MCF 10A (cell line): ENCODE measurements at regions not wholly inside any gene's neighbourhood (a gene's known extent, or its start where the extent isn't known, plus 50 kb on each side); places are given as distances from the start of the nearest gene placed in this dataset.

ENCODE experiments used
- BruUV-seq: library from RNA; stranded (reverse); fragments of 400-500 nt; replicated peaks from 2 replicates; lab custom pipeline; 2021; lab: Mats Ljungman, UMichigan
- CTCF ChIA-PET: fragments of 300-600 bp; sonication (Branson Sonifier 250); formaldehyde crosslinking; extraction: SDS; loops from one replicate; lab custom pipeline; 2021; ENCODE audit warnings: antibody characterized with exemption, inconsistent platforms; lab: Yijun Ruan, JAX
- POLR2A ChIA-PET: fragments of 300-600, 350-650 bp; sonication (Branson Sonifier 250); formaldehyde crosslinking; extraction: SDS; loops from one replicate; lab custom pipeline; 2020; ENCODE audit warnings: antibody characterized with exemption, inconsistent platforms; lab: Yijun Ruan, JAX
- DNase-seq: peaks from one replicate; pipeline ENCODE4 v3.0.0-alpha.2; 2018; ENCODE audit not compliant: unreplicated experiment
- H3K27ac Mint-ChIP-seq: one replicate; pipeline ENCODE4 v1.8.0; 2022; ENCODE audit warnings: mild to moderate bottlenecking, low read depth, mixed read lengths; ENCODE audit not compliant: unreplicated experiment
- H3K27me3 Mint-ChIP-seq: one replicate; pipeline ENCODE4 v1.8.0; 2022; ENCODE audit warnings: mixed read lengths; ENCODE audit not compliant: insufficient read depth, unreplicated experiment
- H3K36me3 Mint-ChIP-seq: one replicate; pipeline ENCODE4 v1.8.0; 2022; ENCODE audit warnings: mild to moderate bottlenecking, moderate library complexity, mixed read lengths; ENCODE audit not compliant: insufficient read depth, unreplicated experiment
- H3K4me1 Mint-ChIP-seq: one replicate; pipeline ENCODE4 v1.8.0; 2022; ENCODE audit warnings: mixed read lengths; ENCODE audit not compliant: insufficient read depth, unreplicated experiment
- H3K4me3 Mint-ChIP-seq: one replicate; pipeline ENCODE4 v1.8.0; 2022; ENCODE audit warnings: mild to moderate bottlenecking, moderate library complexity, mixed read lengths; ENCODE audit not compliant: unreplicated experiment
- H3K9me3 Mint-ChIP-seq: one replicate; pipeline ENCODE4 v1.8.0; 2022; ENCODE audit warnings: mixed read lengths; ENCODE audit not compliant: unreplicated experiment
- intact Hi-C: fragments of 100-400 bp; cut with micrococcal nuclease; formaldehyde crosslinking; loops from 2 replicates; pipeline ENCODE4 v1.14.1; 2022
- TF ChIP-seq, protein P1 (sequence below): fragments of 200-600 bp; IDR thresholded peaks from one replicate; pipeline ENCODE4 v1.8.0; 2022; ENCODE audit warnings: antibody characterized with exemption, mild to moderate bottlenecking; ENCODE audit not compliant: unreplicated experiment

DNA sequence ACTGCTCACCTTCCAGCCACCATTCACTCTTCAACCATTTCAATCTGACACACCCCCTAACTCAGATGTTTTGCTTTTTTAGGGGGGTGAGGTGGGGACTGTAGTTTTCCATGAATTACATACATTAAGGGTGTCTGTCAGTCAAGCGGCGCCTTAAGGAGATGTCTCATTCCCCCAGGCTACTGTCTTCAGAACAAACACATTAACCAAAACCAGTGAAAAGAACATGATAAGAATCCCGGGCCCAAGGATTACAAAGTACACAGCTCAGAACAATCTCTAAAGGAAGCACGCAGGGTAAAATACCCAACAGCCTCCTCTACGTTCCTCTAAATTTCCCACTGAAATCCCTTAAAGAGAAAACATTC lies 62.5 kb upstream of the IRF2 start:
- POLR2A ChIA-PET = interaction anchor here (0.6 to 4.0 kb wide), 27 partner anchors 10 to 278 kb away, joined by 3 to 108 read pairs (median 5); partner anchors contain the start of genes CASP3, CENPU, IRF2 and PRIMPOL
- Mint-ChIP-seq H3K27me3 (no peaks in the 10 kb centered on the region), H3K9me3 (no peaks in the 10 kb centered on the region), H3K36me3 (no peaks in the 10 kb centered on the region), H3K4me1 (peaks cover 18% of the 10 kb centered on the region), H3K27ac (peak overlapping the region; percentile 99), H3K4me3 (peak overlapping the region; percentile 93)
- TSS peak; percentile 79 for BruUV-seq
- peak; percentile 7 for DNase-seq
- CTCF ChIA-PET = interaction anchor here (0.9 to 4.5 kb wide), 5 partner anchors 14 to 271 kb away, joined by 3 to 43 read pairs (median 3); no protein-coding TSS in a partner anchor
- intact Hi-C loops = loop anchor here (1.0 to 5.0 kb wide), 4 partner anchors 63 to 700 kb away; partner anchors contain the start of gene IRF2
- TF ChIP-seq, protein P1, sequence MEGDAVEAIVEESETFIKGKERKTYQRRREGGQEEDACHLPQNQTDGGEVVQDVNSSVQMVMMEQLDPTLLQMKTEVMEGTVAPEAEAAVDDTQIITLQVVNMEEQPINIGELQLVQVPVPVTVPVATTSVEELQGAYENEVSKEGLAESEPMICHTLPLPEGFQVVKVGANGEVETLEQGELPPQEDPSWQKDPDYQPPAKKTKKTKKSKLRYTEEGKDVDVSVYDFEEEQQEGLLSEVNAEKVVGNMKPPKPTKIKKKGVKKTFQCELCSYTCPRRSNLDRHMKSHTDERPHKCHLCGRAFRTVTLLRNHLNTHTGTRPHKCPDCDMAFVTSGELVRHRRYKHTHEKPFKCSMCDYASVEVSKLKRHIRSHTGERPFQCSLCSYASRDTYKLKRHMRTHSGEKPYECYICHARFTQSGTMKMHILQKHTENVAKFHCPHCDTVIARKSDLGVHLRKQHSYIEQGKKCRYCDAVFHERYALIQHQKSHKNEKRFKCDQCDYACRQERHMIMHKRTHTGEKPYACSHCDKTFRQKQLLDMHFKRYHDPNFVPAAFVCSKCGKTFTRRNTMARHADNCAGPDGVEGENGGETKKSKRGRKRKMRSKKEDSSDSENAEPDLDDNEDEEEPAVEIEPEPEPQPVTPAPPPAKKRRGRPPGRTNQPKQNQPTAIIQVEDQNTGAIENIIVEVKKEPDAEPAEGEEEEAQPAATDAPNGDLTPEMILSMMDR = no peak

DNA sequence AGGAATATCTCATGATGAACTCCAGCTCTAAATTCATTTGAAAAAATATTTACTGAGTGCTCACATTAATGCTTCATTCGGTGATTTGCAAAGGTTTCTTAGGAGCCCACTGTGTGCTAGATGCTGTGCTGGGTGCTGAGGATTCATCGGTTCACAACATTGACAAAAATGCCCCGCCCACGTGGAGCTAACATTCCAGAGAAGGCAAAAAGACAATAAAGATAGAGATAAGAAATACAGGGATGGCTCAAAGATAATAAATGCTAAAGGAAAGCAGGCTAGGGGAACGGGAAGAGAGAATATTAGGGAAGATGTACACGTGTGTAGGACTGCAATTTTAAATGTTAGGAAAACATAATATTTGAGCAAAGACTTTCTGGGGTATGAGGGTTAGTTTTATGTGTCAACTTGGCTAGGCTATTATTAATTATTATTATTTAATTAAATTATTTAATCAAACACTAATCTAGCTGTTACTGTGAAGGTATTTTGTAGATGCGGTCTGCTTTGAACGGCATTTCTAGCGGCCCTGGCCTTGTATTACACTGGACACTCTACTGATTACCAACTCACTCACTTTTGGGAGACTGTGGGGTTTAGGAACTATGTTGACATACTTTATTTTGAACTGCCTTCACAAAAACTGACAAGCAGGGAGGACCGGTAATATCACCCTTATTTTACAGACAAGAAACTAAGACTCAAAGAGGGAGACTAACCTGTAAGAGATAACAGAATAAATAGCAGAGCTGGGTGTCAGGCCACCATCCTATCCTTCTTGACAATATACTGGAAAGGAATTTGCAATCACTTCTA lies 61.9 kb upstream of the IRF2 start:
- ChIA-PET POLR2A (interaction anchor here (0.5 to 4.0 kb wide), 29 partner anchors 9 to 279 kb away, joined by 3 to 108 read pairs (median 4); partner anchors contain the start of genes CASP3, CENPU, IRF2 and PRIMPOL), CTCF (interaction anchor here (0.6 to 4.5 kb wide), 5 partner anchors 14 to 271 kb away, joined by 3 to 43 read pairs (median 3); no protein-coding TSS in a partner anchor)
- BruUV-seq = no TSS peak
- no peaks in the 10 kb centered on the region for H3K27me3 Mint-ChIP-seq
- no peaks in the 10 kb centered on the region for H3K9me3 Mint-ChIP-seq
- H3K36me3 Mint-ChIP-seq = no peaks in the 10 kb centered on the region
- TF ChIP-seq, protein P1 = no peak
- peak overlapping the region; percentile 99 for H3K27ac Mint-ChIP-seq
- peak; percentile 10 for DNase-seq
- intact Hi-C loops = loop anchor here (5.0 kb wide), 3 partner anchors 119 to 699 kb away; no protein-coding TSS in a partner anchor
- H3K4me1 Mint-ChIP-seq = peaks cover 18% of the 10 kb centered on the region
- H3K4me3 Mint-ChIP-seq = peak overlapping the region; percentile 93

GRCh38 chr4:184534511-184535391 lies 60.4 kb upstream of the IRF2 start:
- CTCF ChIA-PET = interaction anchor here (1.2 to 4.5 kb wide), 2 partner anchors 118 to 269 kb away, joined by 3 to 43 read pairs; no protein-coding TSS in a partner anchor
- H3K4me1 Mint-ChIP-seq = peaks cover 19% of the 10 kb centered on the region
- intact Hi-C loops = loop anchor here (5.0 kb wide), 3 partner anchors 117 to 697 kb away; no protein-coding TSS in a partner anchor

More at GRCh38 chr4:184534511-184535391, 60.4 kb upstream of the IRF2 start:
- H3K27ac Mint-ChIP-seq = no peak overlapping the region
- H3K9me3 Mint-ChIP-seq = no peaks in the 10 kb centered on the region
- no peaks in the 10 kb centered on the region for H3K36me3 Mint-ChIP-seq
- no peaks in the 10 kb centered on the region for H3K27me3 Mint-ChIP-seq
- DNase-seq = no peak
- no TSS peak for BruUV-seq
- POLR2A ChIA-PET = interaction anchor here (0.5 to 4.0 kb wide), 7 partner anchors 20 to 1091 kb away, joined by 3 to 108 read pairs (median 3); partner anchors contain the start of gene IRF2
- TF ChIP-seq, protein P1 = no peak
- H3K4me3 Mint-ChIP-seq = no peak overlapping the region
